ENCODE measurements at regions not wholly inside any gene's neighbourhood (a gene's known extent, or its start where the extent isn't known, plus 50 kb on each side); places are given as distances from the start of the nearest gene placed in this dataset.

GRCh38 chr1:29895201-29895600, 658.9 kb downstream of the PTPRU start:
- TF ChIP-seq, protein P1, sequence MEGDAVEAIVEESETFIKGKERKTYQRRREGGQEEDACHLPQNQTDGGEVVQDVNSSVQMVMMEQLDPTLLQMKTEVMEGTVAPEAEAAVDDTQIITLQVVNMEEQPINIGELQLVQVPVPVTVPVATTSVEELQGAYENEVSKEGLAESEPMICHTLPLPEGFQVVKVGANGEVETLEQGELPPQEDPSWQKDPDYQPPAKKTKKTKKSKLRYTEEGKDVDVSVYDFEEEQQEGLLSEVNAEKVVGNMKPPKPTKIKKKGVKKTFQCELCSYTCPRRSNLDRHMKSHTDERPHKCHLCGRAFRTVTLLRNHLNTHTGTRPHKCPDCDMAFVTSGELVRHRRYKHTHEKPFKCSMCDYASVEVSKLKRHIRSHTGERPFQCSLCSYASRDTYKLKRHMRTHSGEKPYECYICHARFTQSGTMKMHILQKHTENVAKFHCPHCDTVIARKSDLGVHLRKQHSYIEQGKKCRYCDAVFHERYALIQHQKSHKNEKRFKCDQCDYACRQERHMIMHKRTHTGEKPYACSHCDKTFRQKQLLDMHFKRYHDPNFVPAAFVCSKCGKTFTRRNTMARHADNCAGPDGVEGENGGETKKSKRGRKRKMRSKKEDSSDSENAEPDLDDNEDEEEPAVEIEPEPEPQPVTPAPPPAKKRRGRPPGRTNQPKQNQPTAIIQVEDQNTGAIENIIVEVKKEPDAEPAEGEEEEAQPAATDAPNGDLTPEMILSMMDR (IDR thresholded peaks at IDR 0.05), result no peak
- TF ChIP-seq EP300 (IDR thresholded peaks at IDR 0.05), result no peak
